CD14-positive monocyte (primary cell): ENCODE measurements at regions not wholly inside any gene's neighbourhood (a gene's known extent, or its start where the extent isn't known, plus 50 kb on each side); places are given as distances from the start of the nearest gene placed in this dataset.

ENCODE experiments used
- DNase-seq, 3 donors: peaks; one replicate each; pipeline ENCODE4 v3.0.0-alpha.2; 2011 to 2022
- H2AFZ ChIP-seq: 2 replicates; pipeline ENCODE4 v1.6.0; 2012; ENCODE audit warnings: mild to moderate bottlenecking, low read depth, low read length, inconsistent platforms; ENCODE audit not compliant: insufficient read depth, poor library complexity, severe bottlenecking
- H3K27ac ChIP-seq, 2 donors: 1 replicate in 1 of 2; 2 replicates in 1 of 2; pipeline ENCODE4 v1.5.1; 2012 to 2013; ENCODE audit warnings: low read length in 2 of 2, control low read depth in 1 of 2, inconsistent platforms in 1 of 2, low read depth in 1 of 2, mild to moderate bottlenecking in 1 of 2
- H3K27me3 ChIP-seq, 2 donors: one replicate each; pipeline versions ENCODE4 v1.6.0 to v1.6.1; 2011 to 2013; ENCODE audit warnings: low read length in 2 of 2; ENCODE audit not compliant: control insufficient read depth in 2 of 2, insufficient read depth in 2 of 2
- H3K36me3 ChIP-seq, 2 donors: replicated peaks in 1 of 2; 1 replicate in 1 of 2; 2 replicates in 1 of 2; pipeline versions ENCODE4 v1.5.1 to v1.6.1; 2012 to 2013; ENCODE audit warnings: low read length in 2 of 2, control low read depth in 1 of 2, inconsistent platforms in 1 of 2, mild to moderate bottlenecking in 1 of 2; ENCODE audit not compliant: insufficient read depth in 2 of 2, control insufficient read depth in 1 of 2
- H3K4me1 ChIP-seq, 2 donors: 1 replicate in 1 of 2; 2 replicates in 1 of 2; pipeline versions ENCODE4 v1.5.1 to v1.6.1; 2012 to 2013; ENCODE audit warnings: low read length in 2 of 2, control low read depth in 1 of 2, inconsistent platforms in 1 of 2, mild to moderate bottlenecking in 1 of 2, moderate library complexity in 1 of 2; ENCODE audit not compliant: insufficient read depth in 2 of 2, control insufficient read depth in 1 of 2
- H3K4me2 ChIP-seq: replicated peaks from 2 replicates; pipeline ENCODE3; 2012; ENCODE audit warnings: low read length, moderate library complexity, mild to moderate bottlenecking; ENCODE audit not compliant: poor library complexity, severe bottlenecking; ENCODE audit errors: extremely low read depth
- H3K4me3 ChIP-seq, 3 experiments: fragments of 200-600 bp in 1 of 3; sonication (generic) in 1 of 3; replicated peaks in 1 of 3; 1 replicate in 2 of 3; 2 replicates in 1 of 3; pipeline ENCODE4 v1.5.1; 2011 to 2013; ENCODE audit warnings: low read length in 3 of 3, mild to moderate bottlenecking in 3 of 3, control low read depth in 2 of 3, low read depth in 2 of 3, inconsistent platforms in 1 of 3, moderate library complexity in 1 of 3
- H3K79me2 ChIP-seq: 2 replicates; pipeline ENCODE4 v1.6.0; 2012; ENCODE audit warnings: mild to moderate bottlenecking, control low read depth, inconsistent platforms, low read length, moderate library complexity; ENCODE audit not compliant: insufficient read depth
- H3K9ac ChIP-seq: 2 replicates; pipeline ENCODE4 v1.6.0; 2017; ENCODE audit warnings: low read length, mild to moderate bottlenecking; ENCODE audit not compliant: insufficient read depth, poor library complexity, severe bottlenecking
- H3K9me3 ChIP-seq, 2 donors: replicated peaks in 1 of 2; 1 replicate in 1 of 2; 2 replicates in 1 of 2; pipeline versions ENCODE4 v1.5.1 to v1.6.1; 2012 to 2013; ENCODE audit warnings: low read length in 2 of 2, control low read depth in 1 of 2; ENCODE audit not compliant: control insufficient read depth in 1 of 2, insufficient read depth in 1 of 2
- H4K20me1 ChIP-seq: 2 replicates; pipeline ENCODE4 v1.6.0; 2012; ENCODE audit warnings: mild to moderate bottlenecking, low read length, control low read depth, moderate library complexity; ENCODE audit not compliant: insufficient read depth
- H3K27ac Mint-ChIP-seq, 7 donors: one replicate each; pipeline ENCODE4 v1.8.0; 2020; ENCODE audit warnings: mild to moderate bottlenecking in 7 of 7, mixed read lengths in 7 of 7, moderate library complexity in 6 of 7, inconsistent platforms in 2 of 7
- H3K27me3 Mint-ChIP-seq, 3 donors: one replicate each; pipeline ENCODE4 v1.8.0; 2021 to 2022; ENCODE audit warnings: low read depth in 3 of 3, mild to moderate bottlenecking in 3 of 3, mixed read lengths in 3 of 3, moderate library complexity in 3 of 3, inconsistent platforms in 1 of 3
- H3K36me3 Mint-ChIP-seq, 2 donors: one replicate each; pipeline ENCODE4 v1.8.0; 2020; ENCODE audit warnings: mixed read lengths in 2 of 2, inconsistent platforms in 1 of 2, mild to moderate bottlenecking in 1 of 2
- H3K4me1 Mint-ChIP-seq: one replicate; pipeline ENCODE4 v1.8.0; 2020; ENCODE audit warnings: mild to moderate bottlenecking, mixed read lengths
- H3K4me3 Mint-ChIP-seq, 2 donors: one replicate each; pipeline ENCODE4 v1.8.0; 2020; ENCODE audit warnings: mild to moderate bottlenecking in 2 of 2, mixed read lengths in 2 of 2, moderate library complexity in 1 of 2
- H3K9me3 Mint-ChIP-seq, 7 donors: one replicate each; pipeline ENCODE4 v1.8.0; 2020 to 2022; ENCODE audit warnings: mixed read lengths in 7 of 7, mild to moderate bottlenecking in 6 of 7, moderate library complexity in 6 of 7, inconsistent platforms in 2 of 7
- CTCF ChIP-seq: fragments of 200-600 bp; IDR thresholded peaks from one replicate; pipeline ENCODE4 v1.8.0; 2022; ENCODE audit warnings: antibody characterized with exemption, mild to moderate bottlenecking
- WGBS: methylation state at CpG from one replicate; pipeline ENCODE4 v1.1.5; 2013; ENCODE audit warnings: missing lambda C conversion rate; ENCODE audit not compliant: insufficient coverage; 5-methylcytosine and 5-hydroxymethylcytosine counted together
- intact Hi-C, 2 donors: fragments of 100-400 bp; cut with micrococcal nuclease; formaldehyde crosslinking; loops; one replicate each; pipeline versions ENCODE4 v1.15.0 to v1.15.1; 2023

- H3K4me3 Mint-ChIP-seq: no peak overlapping the region
- Histone ChIP-seq H3K36me3 (no peaks in the 10 kb centered on the region), H3K9ac (no peak overlapping the region), H2AFZ (no peak overlapping the region), H3K9me3 (peaks cover 0 to 3% of the 10 kb centered on the region in 2 donors), H3K4me2 (no peak overlapping the region), H3K27me3 (no peaks in the 10 kb centered on the region), H3K4me1 (no peaks in the 10 kb centered on the region), H4K20me1 (no peaks in the 10 kb centered on the region), H3K27ac (no peak overlapping the region), H3K4me3 (no peak overlapping the region), H3K79me2 (no peaks in the 10 kb centered on the region)
- H3K9me3 Mint-ChIP-seq: peaks cover 0 to 8% (median 3%) of the 10 kb centered on the region in 7 donors
- WGBS: 78% methylated on average over 1 of the region's 2 CpGs
- intact Hi-C loops: no loop called here
- H3K27me3 Mint-ChIP-seq: peaks cover 0 to 2% (median 2%) of the 10 kb centered on the region in 3 donors
- no peaks in the 10 kb centered on the region for H3K4me1 Mint-ChIP-seq
- H3K36me3 Mint-ChIP-seq: no peaks in the 10 kb centered on the region
- no peak overlapping the region for H3K27ac Mint-ChIP-seq
- TF ChIP-seq CTCF: no peak
- DNase-seq: no peak
Measured at GRCh38 chr2:15751477-15751876, 159.8 kb downstream of the DDX1 start.

GRCh38 chr2:15752552-15753232 lies 161.0 kb downstream of the DDX1 start:
- H4K20me1 ChIP-seq: no peaks in the 10 kb centered on the region
- TF ChIP-seq CTCF: no peak
- DNase-seq: no peak
- H3K27ac ChIP-seq: no peak overlapping the region
- Mint-ChIP-seq H3K9me3 (peaks cover 0 to 9% (median 6%) of the 10 kb centered on the region in 7 donors), H3K4me1 (no peaks in the 10 kb centered on the region), H3K27me3 (peaks cover 0 to 1% (median 0%) of the 10 kb centered on the region in 3 donors), H3K36me3 (no peaks in the 10 kb centered on the region), H3K27ac (no peak overlapping the region), H3K4me3 (no peak overlapping the region)
- H3K4me3 ChIP-seq: no peak overlapping the region
- H3K79me2 ChIP-seq: no peaks in the 10 kb centered on the region
- no peaks in the 10 kb centered on the region for H3K36me3 ChIP-seq
- no CpG with 5 or more reads among the region's 2 CpGs for WGBS
- no peak overlapping the region for H3K4me2 ChIP-seq
- no peak overlapping the region for H2AFZ ChIP-seq
- intact Hi-C loops: no loop called here
- H3K4me1 ChIP-seq: no peaks in the 10 kb centered on the region
- peaks cover 0 to 3% of the 10 kb centered on the region in 2 donors for H3K9me3 ChIP-seq
- H3K27me3 ChIP-seq: no peaks in the 10 kb centered on the region
- no peak overlapping the region for H3K9ac ChIP-seq
